HG02642 (cell line): ENCODE measurements at regions not wholly inside any gene's neighbourhood (a gene's known extent, or its start where the extent isn't known, plus 50 kb on each side); places are given as distances from the start of the nearest gene placed in this dataset.

ENCODE experiments used
- ATAC-seq: cut with Tn5 transposase; IDR thresholded peaks from one replicate; pipeline ENCODE4 v1.9.1; 2021; ENCODE audit warnings: mild to moderate bottlenecking; ENCODE audit not compliant: unreplicated experiment, poor library complexity

- ATAC-seq: no peak
Observed at GRCh38 chr3:159817571-159817970, 171.1 kb upstream of the IL12A start.

GRCh38 chr3:159818399-159818798 lies 170.2 kb upstream of the IL12A start:
- ATAC-seq: no peak

- ATAC-seq: no peak
Observed at GRCh38 chr3:159818997-159819500, 169.6 kb upstream of the IL12A start.

- no peak for ATAC-seq
Observed at GRCh38 chr3:159819676-159820075, 169.0 kb upstream of the IL12A start.

- ATAC-seq: no peak
Observed at GRCh38 chr3:159821110-159821509, 167.5 kb upstream of the IL12A start.

GRCh38 chr3:159821736-159822135 lies 166.9 kb upstream of the IL12A start:
- ATAC-seq: no peak

- no peak for ATAC-seq
Observed at GRCh38 chr3:159823780-159824179, 164.9 kb upstream of the IL12A start.

- ATAC-seq: no peak
Observed at GRCh38 chr3:159824333-159824732, 164.3 kb upstream of the IL12A start.

GRCh38 chr3:159825216-159825854 lies 163.3 kb upstream of the IL12A start:
- no peak for ATAC-seq

GRCh38 chr3:159828542-159828943 lies 160.1 kb upstream of the IL12A start:
- peak; percentile 43 for ATAC-seq

GRCh38 chr3:159829056-159829455 lies 159.6 kb upstream of the IL12A start:
- ATAC-seq: no peak

GRCh38 chr3:159829539-159830227 lies 159.0 kb upstream of the IL12A start:
- no peak for ATAC-seq

- ATAC-seq: no peak
Observed at GRCh38 chr3:159830523-159831154, 158.0 kb upstream of the IL12A start.

GRCh38 chr3:159831466-159831865 lies 157.2 kb upstream of the IL12A start:
- ATAC-seq: peak; percentile 38

- ATAC-seq: peak; percentile 95
Observed at GRCh38 chr3:159832024-159832423, 156.6 kb upstream of the IL12A start.

GRCh38 chr3:159835126-159835525 lies 153.5 kb upstream of the IL12A start:
- ATAC-seq: no peak

GRCh38 chr3:159837725-159838124 lies 150.9 kb upstream of the IL12A start:
- no peak for ATAC-seq

GRCh38 chr3:159838938-159839337 lies 149.7 kb upstream of the IL12A start:
- no peak for ATAC-seq

- peak; percentile 86 for ATAC-seq
Observed at GRCh38 chr3:159839561-159840379, 148.9 kb upstream of the IL12A start, which contains the start of gene SCHIP1. Gene SCHIP1 (plus strand): TSS chr3:159839861.

GRCh38 chr3:159840703-159841299 lies 147.8 kb upstream of the IL12A start:
- no peak for ATAC-seq
